H1 (cell line): ENCODE measurements at regions not wholly inside any gene's neighbourhood (a gene's known extent, or its start where the extent isn't known, plus 50 kb on each side); places are given as distances from the start of the nearest gene placed in this dataset.

Experiments used
- CEBPB ChIP-seq: IDR thresholded peaks from 2 replicates; pipeline ENCODE4 v1.6.1; 2012; ENCODE audit warnings: low read depth, low read length
- CREB1 ChIP-seq: IDR thresholded peaks from 2 replicates; pipeline ENCODE4 v1.6.1; 2012; ENCODE audit warnings: inconsistent platforms
- MAFK ChIP-seq: IDR thresholded peaks from 2 replicates; pipeline ENCODE4 v1.6.1; 2012; ENCODE audit warnings: low read depth, mild to moderate bottlenecking, improper control_type of control experiment, low read length
- SIRT6 ChIP-seq: IDR thresholded peaks from one replicate; pipeline ENCODE4 v1.7.1; 2012; ENCODE audit warnings: low read length, inconsistent platforms
- TF ChIP-seq, protein P1 (sequence below): fragments of 300-600 bp; sonication (generic); IDR thresholded peaks from 2 replicates; pipeline ENCODE4 v1.7.1; 2012; ENCODE audit warnings: low read length, moderate library complexity, mild to moderate bottlenecking, inconsistent platforms; ENCODE audit not compliant: insufficient replicate concordance

DNA sequence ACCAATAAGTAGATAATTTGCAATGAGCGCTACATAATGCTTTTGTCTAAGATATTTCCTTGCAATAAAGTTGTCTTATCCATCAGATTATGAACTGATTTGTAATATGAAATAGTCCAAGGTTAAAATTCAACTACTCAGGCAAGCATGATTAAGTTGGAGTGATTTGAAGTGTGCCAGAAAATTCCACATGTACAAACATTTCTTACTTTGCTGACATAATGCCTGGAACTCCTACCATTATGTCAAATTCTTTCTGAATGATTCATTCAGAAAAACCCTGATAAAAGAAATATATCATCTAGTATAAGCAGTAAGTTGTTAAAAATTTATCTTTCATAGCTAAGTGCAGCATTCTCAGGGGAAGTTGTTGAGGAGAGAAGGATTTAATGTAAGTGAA is 87.3 kb downstream of the CBLN2 start (continued):
- TF ChIP-seq, protein P1, sequence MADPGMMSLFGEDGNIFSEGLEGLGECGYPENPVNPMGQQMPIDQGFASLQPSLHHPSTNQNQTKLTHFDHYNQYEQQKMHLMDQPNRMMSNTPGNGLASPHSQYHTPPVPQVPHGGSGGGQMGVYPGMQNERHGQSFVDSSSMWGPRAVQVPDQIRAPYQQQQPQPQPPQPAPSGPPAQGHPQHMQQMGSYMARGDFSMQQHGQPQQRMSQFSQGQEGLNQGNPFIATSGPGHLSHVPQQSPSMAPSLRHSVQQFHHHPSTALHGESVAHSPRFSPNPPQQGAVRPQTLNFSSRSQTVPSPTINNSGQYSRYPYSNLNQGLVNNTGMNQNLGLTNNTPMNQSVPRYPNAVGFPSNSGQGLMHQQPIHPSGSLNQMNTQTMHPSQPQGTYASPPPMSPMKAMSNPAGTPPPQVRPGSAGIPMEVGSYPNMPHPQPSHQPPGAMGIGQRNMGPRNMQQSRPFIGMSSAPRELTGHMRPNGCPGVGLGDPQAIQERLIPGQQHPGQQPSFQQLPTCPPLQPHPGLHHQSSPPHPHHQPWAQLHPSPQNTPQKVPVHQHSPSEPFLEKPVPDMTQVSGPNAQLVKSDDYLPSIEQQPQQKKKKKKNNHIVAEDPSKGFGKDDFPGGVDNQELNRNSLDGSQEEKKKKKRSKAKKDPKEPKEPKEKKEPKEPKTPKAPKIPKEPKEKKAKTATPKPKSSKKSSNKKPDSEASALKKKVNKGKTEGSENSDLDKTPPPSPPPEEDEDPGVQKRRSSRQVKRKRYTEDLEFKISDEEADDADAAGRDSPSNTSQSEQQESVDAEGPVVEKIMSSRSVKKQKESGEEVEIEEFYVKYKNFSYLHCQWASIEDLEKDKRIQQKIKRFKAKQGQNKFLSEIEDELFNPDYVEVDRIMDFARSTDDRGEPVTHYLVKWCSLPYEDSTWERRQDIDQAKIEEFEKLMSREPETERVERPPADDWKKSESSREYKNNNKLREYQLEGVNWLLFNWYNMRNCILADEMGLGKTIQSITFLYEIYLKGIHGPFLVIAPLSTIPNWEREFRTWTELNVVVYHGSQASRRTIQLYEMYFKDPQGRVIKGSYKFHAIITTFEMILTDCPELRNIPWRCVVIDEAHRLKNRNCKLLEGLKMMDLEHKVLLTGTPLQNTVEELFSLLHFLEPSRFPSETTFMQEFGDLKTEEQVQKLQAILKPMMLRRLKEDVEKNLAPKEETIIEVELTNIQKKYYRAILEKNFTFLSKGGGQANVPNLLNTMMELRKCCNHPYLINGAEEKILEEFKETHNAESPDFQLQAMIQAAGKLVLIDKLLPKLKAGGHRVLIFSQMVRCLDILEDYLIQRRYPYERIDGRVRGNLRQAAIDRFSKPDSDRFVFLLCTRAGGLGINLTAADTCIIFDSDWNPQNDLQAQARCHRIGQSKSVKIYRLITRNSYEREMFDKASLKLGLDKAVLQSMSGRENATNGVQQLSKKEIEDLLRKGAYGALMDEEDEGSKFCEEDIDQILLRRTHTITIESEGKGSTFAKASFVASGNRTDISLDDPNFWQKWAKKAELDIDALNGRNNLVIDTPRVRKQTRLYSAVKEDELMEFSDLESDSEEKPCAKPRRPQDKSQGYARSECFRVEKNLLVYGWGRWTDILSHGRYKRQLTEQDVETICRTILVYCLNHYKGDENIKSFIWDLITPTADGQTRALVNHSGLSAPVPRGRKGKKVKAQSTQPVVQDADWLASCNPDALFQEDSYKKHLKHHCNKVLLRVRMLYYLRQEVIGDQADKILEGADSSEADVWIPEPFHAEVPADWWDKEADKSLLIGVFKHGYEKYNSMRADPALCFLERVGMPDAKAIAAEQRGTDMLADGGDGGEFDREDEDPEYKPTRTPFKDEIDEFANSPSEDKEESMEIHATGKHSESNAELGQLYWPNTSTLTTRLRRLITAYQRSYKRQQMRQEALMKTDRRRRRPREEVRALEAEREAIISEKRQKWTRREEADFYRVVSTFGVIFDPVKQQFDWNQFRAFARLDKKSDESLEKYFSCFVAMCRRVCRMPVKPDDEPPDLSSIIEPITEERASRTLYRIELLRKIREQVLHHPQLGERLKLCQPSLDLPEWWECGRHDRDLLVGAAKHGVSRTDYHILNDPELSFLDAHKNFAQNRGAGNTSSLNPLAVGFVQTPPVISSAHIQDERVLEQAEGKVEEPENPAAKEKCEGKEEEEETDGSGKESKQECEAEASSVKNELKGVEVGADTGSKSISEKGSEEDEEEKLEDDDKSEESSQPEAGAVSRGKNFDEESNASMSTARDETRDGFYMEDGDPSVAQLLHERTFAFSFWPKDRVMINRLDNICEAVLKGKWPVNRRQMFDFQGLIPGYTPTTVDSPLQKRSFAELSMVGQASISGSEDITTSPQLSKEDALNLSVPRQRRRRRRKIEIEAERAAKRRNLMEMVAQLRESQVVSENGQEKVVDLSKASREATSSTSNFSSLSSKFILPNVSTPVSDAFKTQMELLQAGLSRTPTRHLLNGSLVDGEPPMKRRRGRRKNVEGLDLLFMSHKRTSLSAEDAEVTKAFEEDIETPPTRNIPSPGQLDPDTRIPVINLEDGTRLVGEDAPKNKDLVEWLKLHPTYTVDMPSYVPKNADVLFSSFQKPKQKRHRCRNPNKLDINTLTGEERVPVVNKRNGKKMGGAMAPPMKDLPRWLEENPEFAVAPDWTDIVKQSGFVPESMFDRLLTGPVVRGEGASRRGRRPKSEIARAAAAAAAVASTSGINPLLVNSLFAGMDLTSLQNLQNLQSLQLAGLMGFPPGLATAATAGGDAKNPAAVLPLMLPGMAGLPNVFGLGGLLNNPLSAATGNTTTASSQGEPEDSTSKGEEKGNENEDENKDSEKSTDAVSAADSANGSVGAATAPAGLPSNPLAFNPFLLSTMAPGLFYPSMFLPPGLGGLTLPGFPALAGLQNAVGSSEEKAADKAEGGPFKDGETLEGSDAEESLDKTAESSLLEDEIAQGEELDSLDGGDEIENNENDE: no peak
- TF ChIP-seq CEBPB (no peak), SIRT6 (no peak), MAFK (no peak), CREB1 (no peak)
